HCT116 (cell line): ENCODE measurements at regions not wholly inside any gene's neighbourhood (a gene's known extent, or its start where the extent isn't known, plus 50 kb on each side); places are given as distances from the start of the nearest gene placed in this dataset.
A peak's percentile ranks its signal among the peaks of the same experiment; 100 is the strongest.

Experiments
- ATAC-seq: fragments of 200-7000 bp; cut with Tn5 transposase; 2 replicates; pipeline ENCODE4 v1.9.1; 2020; ENCODE audit warnings: mild to moderate bottlenecking, moderate library complexity
- BruUV-seq: library from RNA; stranded (reverse); fragments of 400-500 nt; replicated peaks from 2 replicates; lab custom pipeline; 2021; lab: Mats Ljungman, UMichigan
- CTCF ChIA-PET: fragments of 300-600 bp; sonication (Branson Sonifier 250); formaldehyde crosslinking; loops from one replicate; lab custom pipeline; 2021; ENCODE audit warnings: antibody characterized with exemption; lab: Charles Lee
- POLR2A ChIA-PET: fragments of 300-600, 350-600 bp; sonication (Branson Sonifier 250); formaldehyde crosslinking; loops from one replicate; lab custom pipeline; 2021; ENCODE audit warnings: antibody characterized with exemption; lab: Charles Lee
- RAD21 ChIA-PET, 2 experiments: fragments of 300-600 bp; sonication (Branson Sonifier 250); formaldehyde crosslinking; loops; one replicate each; lab custom pipeline; 2023; ENCODE audit warnings: low total read pairs in 2 of 2; ENCODE audit not compliant: uncharacterized antibody in 2 of 2, unreplicated experiment in 2 of 2, low non-redundant PET in 1 of 2; lab: Charles Lee
- DNase-seq: peaks from one replicate; pipeline ENCODE4 v3.0.0-alpha.2; 2010; ENCODE audit warnings: low read depth, low spot score
- H2AFZ ChIP-seq: fragments of 200-600 bp; shearing (Covaris generic), sonication (generic); 2 replicates; pipeline ENCODE4 v1.6.1; 2017; ENCODE audit warnings: low read depth, mixed run types, mixed read lengths, antibody characterized with exemption, low read length; ENCODE audit not compliant: poor library complexity, severe bottlenecking
- H3K27ac ChIP-seq: 2 replicates; pipeline ENCODE4 v1.5.1; 2012; ENCODE audit warnings: low read depth, low read length
- H3K27me3 ChIP-seq: fragments of 200-600 bp; sonication (generic); 2 replicates; pipeline ENCODE4 v1.6.1; 2016; ENCODE audit warnings: mixed run types, low read length, mixed read lengths; ENCODE audit not compliant: insufficient read depth
- H3K36me3 ChIP-seq, 2 experiments: fragments of 200-500 bp in 1 of 2; fragments of 200-600 bp in 1 of 2; sonication (Bioruptor generic) in 1 of 2; sonication (generic) in 1 of 2; 2 replicates each; pipeline versions ENCODE4 v1.5.1 to v1.6.1; 2014 to 2016; ENCODE audit warnings: low read length in 2 of 2, inconsistent platforms in 1 of 2, mixed read lengths in 1 of 2, mixed run types in 1 of 2; ENCODE audit not compliant: insufficient read depth in 2 of 2, control insufficient read depth in 1 of 2
- H3K4me1 ChIP-seq, 2 experiments: fragments of 200-600 bp in 1 of 2; sonication (generic) in 1 of 2; 2 replicates each; pipeline versions ENCODE4 v1.5.1 to v1.6.1; 2012 to 2017; ENCODE audit warnings: low read length in 2 of 2, inconsistent platforms in 1 of 2, mild to moderate bottlenecking in 1 of 2, mixed read lengths in 1 of 2, mixed run types in 1 of 2, moderate library complexity in 1 of 2; ENCODE audit not compliant: insufficient read depth in 2 of 2, control insufficient read depth in 1 of 2
- H3K4me2 ChIP-seq: fragments of 200-600 bp; sonication (generic); 2 replicates; pipeline ENCODE4 v1.6.1; 2017; ENCODE audit warnings: mixed run types, low read length, mixed read lengths
- H3K4me3 ChIP-seq, 2 experiments: fragments of 200-600 bp in 1 of 2; sonication (generic) in 1 of 2; replicated peaks in 1 of 2; 2 replicates each; pipeline ENCODE4 v1.5.1; 2011 to 2016; ENCODE audit warnings: low read length in 2 of 2, control low read depth in 1 of 2, low read depth in 1 of 2, mild to moderate bottlenecking in 1 of 2, mixed read lengths in 1 of 2, mixed run types in 1 of 2
- H3K79me2 ChIP-seq: fragments of 200-600 bp; sonication (generic); 2 replicates; pipeline ENCODE4 v1.6.1; 2017; ENCODE audit warnings: mild to moderate bottlenecking, mixed run types, low read length, moderate library complexity, mixed read lengths; ENCODE audit not compliant: insufficient read depth
- H3K9ac ChIP-seq: fragments of 200-600 bp; sonication (generic); 2 replicates; pipeline ENCODE4 v1.6.1; 2016; ENCODE audit warnings: low read length, mixed read lengths
- H3K9me2 ChIP-seq: fragments of 200-600 bp; sonication (generic), shearing (Covaris generic); 2 replicates; pipeline ENCODE4 v1.6.1; 2017; ENCODE audit warnings: mixed run types, mild to moderate bottlenecking, moderate library complexity; ENCODE audit not compliant: insufficient read depth
- H3K9me3 ChIP-seq, 2 experiments: fragments of 200-500 bp in 1 of 2; fragments of 200-600 bp in 1 of 2; sonication (Bioruptor generic) in 1 of 2; sonication (generic) in 1 of 2; 2 replicates each; pipeline ENCODE4 v1.6.1; 2014 to 2017; ENCODE audit warnings: low read length in 2 of 2, mixed read lengths in 2 of 2, inconsistent platforms in 1 of 2, low read depth in 1 of 2, mild to moderate bottlenecking in 1 of 2, mixed run types in 1 of 2, moderate library complexity in 1 of 2; ENCODE audit not compliant: control insufficient read depth in 1 of 2, insufficient read depth in 1 of 2
- H4K20me1 ChIP-seq: fragments of 200-600 bp; sonication (generic), shearing (Covaris generic); 2 replicates; pipeline ENCODE4 v1.6.1; 2017; ENCODE audit warnings: mixed run types, mild to moderate bottlenecking, moderate library complexity; ENCODE audit not compliant: insufficient read depth
- CBX3 ChIP-seq: IDR thresholded peaks from 2 replicates; pipeline ENCODE4 v1.6.1; 2012; ENCODE audit warnings: low read depth
- EZH2 ChIP-seq: fragments of 200-600 bp; sonication (generic); IDR thresholded peaks from 2 replicates; pipeline ENCODE4 v1.6.1; 2017; ENCODE audit warnings: antibody characterized with exemption, mixed run types
- EZH2phosphoT487 ChIP-seq: fragments of 200-600 bp; IDR thresholded peaks from 2 replicates; pipeline ENCODE4 v1.6.1; 2018; ENCODE audit warnings: antibody characterized with exemption, borderline replicate concordance
- POLR2AphosphoS5 ChIP-seq: IDR thresholded peaks from 2 replicates; pipeline ENCODE4 v1.6.1; 2011; ENCODE audit warnings: mild to moderate bottlenecking, low read depth, low read length, moderate library complexity
- RAD21 ChIP-seq: IDR thresholded peaks from 2 replicates; pipeline ENCODE4 v1.6.1; 2012; ENCODE audit warnings: low read depth, mild to moderate bottlenecking
- SIN3A ChIP-seq: IDR thresholded peaks from 2 replicates; pipeline ENCODE4 v1.6.1; 2012; ENCODE audit warnings: low read depth
- SP1 ChIP-seq: IDR thresholded peaks from 2 replicates; pipeline ENCODE4 v1.6.1; 2012; ENCODE audit warnings: low read depth
- YY1 ChIP-seq: IDR thresholded peaks from 2 replicates; pipeline ENCODE4 v1.6.1; 2011; ENCODE audit warnings: low read length, low read depth, moderate library complexity, mild to moderate bottlenecking; ENCODE audit not compliant: insufficient replicate concordance; ENCODE audit errors: extremely low read depth
- ZNF274 ChIP-seq: fragments of 200-500 bp; sonication (Bioruptor generic); IDR thresholded peaks from 2 replicates; pipeline ENCODE4 v1.6.1; 2014; ENCODE audit warnings: mild to moderate bottlenecking, low read depth, low read length, inconsistent platforms
- intact Hi-C: fragments of 100-400 bp; cut with micrococcal nuclease; formaldehyde crosslinking; loops from 2 replicates; pipeline ENCODE4 v1.10.0; 2022
- TF ChIP-seq, protein P1 (sequence below): IDR thresholded peaks from 2 replicates; pipeline ENCODE4 v1.6.1; 2012
- TF ChIP-seq, protein P2 (sequence below): IDR thresholded peaks from 2 replicates; pipeline ENCODE4 v1.6.1; 2012
- TF ChIP-seq, protein P3 (sequence below), 3 experiments: fragments of 200-600 bp in 1 of 3; sonication (generic) in 1 of 3; IDR thresholded peaks in 2 of 3; conservative IDR thresholded peaks in 1 of 3; 2 replicates each; pipeline ENCODE4 v1.5.1; 2012 to 2017; ENCODE audit warnings: low read depth in 2 of 3, low read length in 2 of 3, antibody characterized with exemption in 1 of 3, borderline replicate concordance in 1 of 3, control low read depth in 1 of 3, mild to moderate bottlenecking in 1 of 3, mixed read lengths in 1 of 3, mixed run types in 1 of 3, moderate library complexity in 1 of 3; ENCODE audit not compliant: insufficient read depth in 1 of 3
- TF ChIP-seq, protein P4 (sequence below): IDR thresholded peaks from 2 replicates; pipeline ENCODE4 v1.6.1; 2011; ENCODE audit warnings: mild to moderate bottlenecking, low read length, moderate library complexity; ENCODE audit not compliant: insufficient replicate concordance; ENCODE audit errors: extremely low read depth

DNA sequence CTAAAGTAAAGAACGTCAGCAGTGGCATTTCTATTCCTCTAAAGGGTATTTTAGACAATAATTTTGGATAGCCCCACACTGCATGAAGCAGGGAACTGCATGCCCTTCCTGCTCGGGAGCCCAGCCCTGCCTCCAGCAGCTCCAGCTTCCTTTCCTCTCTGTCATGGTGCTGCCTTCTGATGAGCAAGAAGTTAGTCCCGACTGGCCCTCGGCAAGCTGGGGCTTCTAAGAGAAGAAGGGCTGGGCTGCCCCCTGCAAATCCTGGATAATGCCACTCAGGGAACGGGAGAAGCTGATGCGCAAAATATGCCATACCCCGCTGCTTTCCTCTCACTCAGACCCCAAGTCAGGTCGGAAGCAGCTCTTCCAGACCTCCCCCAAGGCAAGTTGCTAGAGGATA is 296.4 kb downstream of the ETS1 start:
- ATAC-seq (no peak), DNase-seq (no peak)
- Histone ChIP-seq H3K27me3 (peaks cover 23% of the 10 kb centered on the region; the same call in 1 of the 2 replicates), H3K79me2 (no peaks in the 10 kb centered on the region), H3K9ac (no peak overlapping the region), H2AFZ (no peak overlapping the region), H3K4me3 (no peak overlapping the region), H3K4me1 (no peaks in the 10 kb centered on the region), H3K9me3 (no peaks in the 10 kb centered on the region), H3K27ac (no peak overlapping the region), H3K9me2 (no peaks in the 10 kb centered on the region), H4K20me1 (no peaks in the 10 kb centered on the region), H3K4me2 (no peak overlapping the region), H3K36me3 (no peaks in the 10 kb centered on the region)
- CTCF ChIA-PET = interaction anchor here (1.0 to 1.7 kb wide), 6 partner anchors 117 to 485 kb away, joined by 3 to 9 read pairs (median 4); no protein-coding TSS in a partner anchor
- RAD21 ChIA-PET = no interaction called here
- POLR2A ChIA-PET = no interaction called here
- BruUV-seq = no TSS peak
- intact Hi-C loops = loop anchor here (5.0 kb wide), 1 partner anchor 541 kb away; no protein-coding TSS in a partner anchor
- TF ChIP-seq CBX3 (no peak), ZNF274 (no peak), YY1 (no peak), SIN3A (no peak), EZH2 (no peak), SP1 (no peak)
- TF ChIP-seq, protein P1, sequence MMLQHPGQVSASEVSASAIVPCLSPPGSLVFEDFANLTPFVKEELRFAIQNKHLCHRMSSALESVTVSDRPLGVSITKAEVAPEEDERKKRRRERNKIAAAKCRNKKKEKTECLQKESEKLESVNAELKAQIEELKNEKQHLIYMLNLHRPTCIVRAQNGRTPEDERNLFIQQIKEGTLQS = no peak
- TF ChIP-seq, protein P2, sequence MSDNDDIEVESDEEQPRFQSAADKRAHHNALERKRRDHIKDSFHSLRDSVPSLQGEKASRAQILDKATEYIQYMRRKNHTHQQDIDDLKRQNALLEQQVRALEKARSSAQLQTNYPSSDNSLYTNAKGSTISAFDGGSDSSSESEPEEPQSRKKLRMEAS = no peak

DNA sequence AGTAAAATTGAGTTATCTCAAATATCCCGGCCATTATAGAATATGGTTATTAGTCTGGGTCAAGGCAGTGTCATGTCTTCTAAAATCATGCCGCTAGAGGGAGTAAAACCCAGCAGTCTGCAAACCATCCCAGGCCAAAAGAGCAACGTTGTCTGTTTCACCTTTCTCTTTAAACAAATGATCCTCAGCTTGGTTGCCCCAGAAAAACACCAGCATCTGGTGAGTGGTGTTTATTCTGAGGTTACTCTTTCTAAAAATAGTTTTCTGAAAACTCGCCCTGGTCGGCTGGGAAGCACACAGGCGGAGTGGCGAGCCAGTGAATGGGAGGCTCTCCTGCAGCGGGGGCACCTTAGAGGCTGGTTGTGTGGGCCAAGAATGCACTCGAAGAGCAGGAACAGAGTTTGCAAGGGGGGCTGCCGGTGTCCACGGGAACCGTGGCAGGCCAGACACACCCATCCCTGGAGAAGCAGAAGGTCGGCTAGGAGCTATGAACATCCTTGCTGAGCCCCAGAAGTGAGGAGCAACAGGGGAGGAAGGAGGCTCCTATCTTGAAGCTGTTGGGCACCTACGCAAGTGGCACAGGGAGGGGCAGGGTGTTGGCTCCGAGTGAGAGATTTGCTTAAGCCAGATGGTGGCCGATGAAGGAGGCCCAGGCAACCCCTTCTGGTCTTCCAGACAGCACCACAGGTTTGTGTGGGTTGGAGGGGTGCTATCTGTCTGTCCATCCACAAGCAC is 297.1 kb downstream of the ETS1 start:
- intact Hi-C loops = loop anchor here (1.0 to 5.0 kb wide), 3 partner anchors 118 to 542 kb away; no protein-coding TSS in a partner anchor
- BruUV-seq = no TSS peak
- RAD21 ChIA-PET = no interaction called here
- POLR2A ChIA-PET = no interaction called here
- Histone ChIP-seq H3K9me2 (no peaks in the 10 kb centered on the region), H3K79me2 (no peaks in the 10 kb centered on the region), H3K9me3 (no peaks in the 10 kb centered on the region), H4K20me1 (no peaks in the 10 kb centered on the region), H3K9ac (no peak overlapping the region), H3K27ac (no peak overlapping the region), H3K4me3 (no peak overlapping the region), H3K4me2 (no peak overlapping the region), H3K4me1 (no peaks in the 10 kb centered on the region), H3K27me3 (peaks cover 21% of the 10 kb centered on the region; the same call in 1 of the 2 replicates), H3K36me3 (no peaks in the 10 kb centered on the region), H2AFZ (no peak overlapping the region)
- DNase-seq = peak; percentile 46
- peak; percentile 95 for ATAC-seq
- CTCF ChIA-PET = interaction anchor here (0.7 to 2.2 kb wide), 7 partner anchors 116 to 486 kb away, joined by 3 to 9 read pairs (median 3); no protein-coding TSS in a partner anchor
- TF ChIP-seq, protein P3, sequence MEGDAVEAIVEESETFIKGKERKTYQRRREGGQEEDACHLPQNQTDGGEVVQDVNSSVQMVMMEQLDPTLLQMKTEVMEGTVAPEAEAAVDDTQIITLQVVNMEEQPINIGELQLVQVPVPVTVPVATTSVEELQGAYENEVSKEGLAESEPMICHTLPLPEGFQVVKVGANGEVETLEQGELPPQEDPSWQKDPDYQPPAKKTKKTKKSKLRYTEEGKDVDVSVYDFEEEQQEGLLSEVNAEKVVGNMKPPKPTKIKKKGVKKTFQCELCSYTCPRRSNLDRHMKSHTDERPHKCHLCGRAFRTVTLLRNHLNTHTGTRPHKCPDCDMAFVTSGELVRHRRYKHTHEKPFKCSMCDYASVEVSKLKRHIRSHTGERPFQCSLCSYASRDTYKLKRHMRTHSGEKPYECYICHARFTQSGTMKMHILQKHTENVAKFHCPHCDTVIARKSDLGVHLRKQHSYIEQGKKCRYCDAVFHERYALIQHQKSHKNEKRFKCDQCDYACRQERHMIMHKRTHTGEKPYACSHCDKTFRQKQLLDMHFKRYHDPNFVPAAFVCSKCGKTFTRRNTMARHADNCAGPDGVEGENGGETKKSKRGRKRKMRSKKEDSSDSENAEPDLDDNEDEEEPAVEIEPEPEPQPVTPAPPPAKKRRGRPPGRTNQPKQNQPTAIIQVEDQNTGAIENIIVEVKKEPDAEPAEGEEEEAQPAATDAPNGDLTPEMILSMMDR (IDR thresholded peaks at IDR 0.05 in 2 of 3, conservative IDR thresholded peaks at IDR 0.05 in 1 of 3; ENCODE audit: borderline replicate concordance in 1 of 3, insufficient read depth in 1 of 3, low read depth in 2 of 3, low read length in 2 of 3) = peak; percentile 67 to 81 (median 80)
- TF ChIP-seq EZH2 (no peak), RAD21 (peak; percentile 90), SIN3A (no peak), EZH2phosphoT487 (no peak), POLR2AphosphoS5 (no peak)
- TF ChIP-seq, protein P4, sequence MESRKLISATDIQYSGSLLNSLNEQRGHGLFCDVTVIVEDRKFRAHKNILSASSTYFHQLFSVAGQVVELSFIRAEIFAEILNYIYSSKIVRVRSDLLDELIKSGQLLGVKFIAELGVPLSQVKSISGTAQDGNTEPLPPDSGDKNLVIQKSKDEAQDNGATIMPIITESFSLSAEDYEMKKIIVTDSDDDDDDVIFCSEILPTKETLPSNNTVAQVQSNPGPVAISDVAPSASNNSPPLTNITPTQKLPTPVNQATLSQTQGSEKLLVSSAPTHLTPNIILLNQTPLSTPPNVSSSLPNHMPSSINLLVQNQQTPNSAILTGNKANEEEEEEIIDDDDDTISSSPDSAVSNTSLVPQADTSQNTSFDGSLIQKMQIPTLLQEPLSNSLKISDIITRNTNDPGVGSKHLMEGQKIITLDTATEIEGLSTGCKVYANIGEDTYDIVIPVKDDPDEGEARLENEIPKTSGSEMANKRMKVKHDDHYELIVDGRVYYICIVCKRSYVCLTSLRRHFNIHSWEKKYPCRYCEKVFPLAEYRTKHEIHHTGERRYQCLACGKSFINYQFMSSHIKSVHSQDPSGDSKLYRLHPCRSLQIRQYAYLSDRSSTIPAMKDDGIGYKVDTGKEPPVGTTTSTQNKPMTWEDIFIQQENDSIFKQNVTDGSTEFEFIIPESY = no peak
